ENCODE measurements at regions not wholly inside any gene's neighbourhood (a gene's known extent, or its start where the extent isn't known, plus 50 kb on each side); places are given as distances from the start of the nearest gene placed in this dataset.

- peak; percentile 63 for DNase-seq
Measured at GRCh38 chr5:125408448-125409233, 662.2 kb upstream of the ZNF608 start.

- peak; percentile 94 for DNase-seq
Measured at GRCh38 chr5:125409234-125409860, 662.9 kb upstream of the ZNF608 start.

- peak; percentile 94 for DNase-seq
Measured at GRCh38 chr5:125409861-125410536, 663.6 kb upstream of the ZNF608 start.

GRCh38 chr5:125410537-125411070, 664.2 kb upstream of the ZNF608 start:
- peak; percentile 61 for DNase-seq

DNA sequence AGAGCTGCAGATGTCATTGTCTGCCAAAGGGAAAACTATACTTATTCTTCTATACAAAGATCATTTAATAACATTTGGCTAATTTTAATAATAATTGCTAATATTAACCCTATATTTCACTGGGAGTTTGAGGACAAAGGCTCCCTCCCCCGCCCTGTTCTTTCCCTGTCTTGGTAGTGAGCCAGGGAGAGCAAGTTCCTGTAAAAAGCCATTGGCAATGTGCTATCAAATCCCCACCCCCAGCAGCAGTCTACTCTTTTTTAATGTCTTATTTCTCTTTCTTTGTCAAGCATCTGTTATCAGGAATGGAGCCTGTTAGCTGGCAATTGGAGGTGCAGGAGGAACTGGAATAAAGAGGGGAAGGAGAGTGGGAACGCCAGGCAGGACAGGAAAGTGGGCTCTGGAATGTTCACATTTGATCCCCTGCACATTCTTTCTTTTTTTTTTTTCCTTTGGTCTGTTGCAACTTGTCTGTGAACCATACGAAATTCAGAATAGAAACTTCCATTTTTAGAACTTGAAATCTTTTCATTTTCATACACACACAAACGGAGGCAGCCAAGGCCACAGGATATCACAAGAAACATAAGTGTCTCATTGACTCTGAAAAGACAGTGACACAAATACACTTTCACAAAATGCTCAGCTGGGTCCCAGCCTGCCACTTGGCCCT, 664.8 kb upstream of the ZNF608 start:
- DNase-seq: peak; percentile 57

DNA sequence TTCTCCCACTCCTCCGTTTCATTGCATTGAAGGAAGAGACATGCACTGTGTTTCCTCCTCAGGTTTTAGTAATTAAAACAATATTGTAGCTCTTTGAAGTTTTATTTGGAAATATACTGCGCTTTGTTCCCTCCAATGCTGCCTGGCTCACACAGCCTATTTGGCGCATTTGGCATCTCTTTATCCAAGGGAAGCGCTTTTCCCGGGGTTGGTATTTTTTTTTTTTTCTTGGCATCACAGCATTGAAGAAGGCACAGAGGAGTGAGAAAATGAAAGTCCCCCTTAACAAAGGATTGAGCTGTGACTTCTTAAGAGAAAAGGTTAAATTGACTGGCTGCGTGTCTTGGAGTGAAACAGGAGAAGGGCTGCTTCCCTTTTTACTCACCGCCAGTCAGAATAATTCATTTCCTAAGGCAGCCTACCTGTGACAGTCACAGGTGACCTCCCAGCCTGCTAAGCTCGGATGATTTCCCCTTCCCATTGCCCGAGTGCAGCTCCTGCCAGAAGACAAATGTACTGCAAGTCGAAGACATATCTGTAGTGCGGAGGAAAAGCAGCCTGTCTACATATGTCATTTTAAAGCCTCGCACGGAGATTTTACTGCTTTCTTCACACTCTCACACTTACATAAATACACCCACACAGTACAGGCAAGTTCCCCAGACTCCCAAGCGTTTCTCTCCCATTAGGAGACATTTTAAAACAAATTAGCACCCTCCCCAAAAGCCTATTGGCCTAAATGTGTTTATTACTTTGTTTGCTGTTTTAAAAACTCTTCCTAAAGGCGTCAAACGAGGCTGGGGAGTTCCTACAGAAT, 665.5 kb upstream of the ZNF608 start:
- DNase-seq: no peak

DNA sequence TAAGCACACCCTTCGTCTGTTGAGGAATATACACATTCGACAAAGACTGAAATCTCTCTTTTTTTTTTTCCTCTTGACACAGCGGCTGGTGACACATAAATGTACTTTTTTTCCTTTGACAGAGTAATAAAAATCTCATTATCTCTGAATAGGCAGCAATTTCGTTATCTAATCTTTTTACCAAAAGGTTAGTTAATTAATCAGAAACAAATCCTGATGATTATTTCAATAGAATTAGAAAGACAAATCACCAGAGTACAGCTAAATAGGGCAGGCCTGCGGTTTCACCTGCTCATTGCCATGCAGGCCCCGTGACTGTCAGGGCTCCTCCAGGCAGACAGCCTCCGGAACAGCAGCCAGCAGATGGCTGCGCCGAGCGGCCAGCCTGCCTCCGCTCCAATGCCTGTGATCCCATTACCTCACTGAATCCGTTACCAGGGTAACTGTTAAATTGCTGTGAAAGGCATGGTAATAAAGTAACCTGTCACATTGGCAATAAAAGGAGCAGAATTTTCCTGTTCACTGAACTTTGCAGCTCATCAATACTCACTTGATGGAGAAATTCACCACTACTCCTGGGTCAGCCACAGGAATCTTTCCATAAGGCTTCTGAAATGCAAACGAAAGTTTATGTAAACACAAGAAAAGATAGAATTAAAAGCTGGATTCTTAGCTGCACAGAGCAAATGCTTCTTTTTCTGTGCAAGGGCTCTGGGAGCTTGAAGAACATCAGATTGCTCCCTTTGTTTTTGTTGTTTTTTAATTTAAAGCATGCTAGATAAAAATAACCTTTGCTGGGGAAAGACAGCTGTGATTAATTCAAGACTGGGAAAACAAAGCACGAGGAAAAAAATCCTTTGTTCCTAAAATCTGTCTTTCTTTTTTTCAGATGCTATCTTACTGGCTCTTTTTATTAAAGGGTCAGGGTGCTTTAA, 666.4 kb upstream of the ZNF608 start:
- peak; percentile 84 for DNase-seq

- DNase-seq: peak; percentile 14
Measured at GRCh38 chr5:125413496-125414274, 667.2 kb upstream of the ZNF608 start.

DNA sequence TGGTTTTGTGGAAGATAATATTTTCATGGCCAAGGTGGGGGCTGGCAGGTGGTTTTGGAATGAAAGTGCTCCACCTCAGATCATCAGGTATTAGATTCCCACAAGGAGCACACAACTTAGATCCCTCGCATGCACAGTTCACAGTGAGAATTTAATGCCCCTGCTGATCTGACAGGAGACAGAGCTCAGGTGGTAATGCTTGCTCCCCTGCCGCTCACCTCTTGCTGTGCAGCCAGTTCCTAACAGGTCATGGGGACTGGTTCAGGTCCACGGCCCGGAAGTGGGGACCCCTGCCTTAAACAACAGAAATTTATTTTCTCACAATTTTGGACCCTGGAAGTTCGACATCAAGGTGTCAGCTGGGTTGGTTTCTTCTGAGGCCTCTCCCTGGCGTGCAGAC, 668.7 kb upstream of the ZNF608 start:
- DNase-seq: no peak

DNA sequence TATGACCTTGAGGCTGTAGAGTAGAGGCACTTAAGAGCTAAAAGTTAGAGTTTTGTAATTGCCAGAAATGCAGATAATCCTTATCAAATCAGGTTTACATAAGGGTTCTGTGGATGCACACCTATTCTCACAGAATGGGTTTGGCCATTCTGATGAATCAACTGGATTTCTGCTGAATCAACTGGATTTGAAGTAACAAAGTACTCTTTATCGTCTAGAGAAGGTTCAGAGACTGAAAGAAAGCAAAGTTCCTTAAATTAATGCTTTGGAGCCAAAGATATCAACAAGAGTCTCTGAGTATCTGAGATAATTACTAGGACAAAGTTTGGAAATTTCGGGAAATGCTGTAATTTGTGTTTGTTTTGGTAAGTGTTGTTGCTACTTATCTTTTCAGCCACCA, 669.6 kb upstream of the ZNF608 start:
- no peak for DNase-seq

- DNase-seq: no peak
Measured at GRCh38 chr5:125421006-125421405, 674.6 kb upstream of the ZNF608 start.

DNA sequence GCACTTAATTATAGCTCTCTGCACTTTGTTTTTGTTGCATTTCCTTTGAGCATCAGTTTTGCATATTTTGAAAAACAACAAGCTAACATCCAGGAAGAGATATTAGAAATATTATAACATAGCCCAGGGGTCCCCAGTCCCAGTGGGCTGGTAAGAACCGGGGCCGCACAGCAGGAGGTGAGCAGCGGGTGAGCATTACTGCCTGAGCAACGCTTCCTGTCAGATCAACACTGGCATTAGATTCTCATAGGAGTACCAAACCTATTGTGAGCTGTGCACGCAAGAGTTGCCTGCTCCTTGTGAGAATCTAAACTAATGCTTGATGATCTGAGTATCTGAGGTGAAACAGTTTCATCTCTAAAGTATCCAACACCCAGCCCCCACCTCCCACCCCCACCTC, 675.9 kb upstream of the ZNF608 start:
- no peak for DNase-seq

- no peak for DNase-seq
Measured at GRCh38 chr5:125424402-125425141, 678.1 kb upstream of the ZNF608 start.

DNA sequence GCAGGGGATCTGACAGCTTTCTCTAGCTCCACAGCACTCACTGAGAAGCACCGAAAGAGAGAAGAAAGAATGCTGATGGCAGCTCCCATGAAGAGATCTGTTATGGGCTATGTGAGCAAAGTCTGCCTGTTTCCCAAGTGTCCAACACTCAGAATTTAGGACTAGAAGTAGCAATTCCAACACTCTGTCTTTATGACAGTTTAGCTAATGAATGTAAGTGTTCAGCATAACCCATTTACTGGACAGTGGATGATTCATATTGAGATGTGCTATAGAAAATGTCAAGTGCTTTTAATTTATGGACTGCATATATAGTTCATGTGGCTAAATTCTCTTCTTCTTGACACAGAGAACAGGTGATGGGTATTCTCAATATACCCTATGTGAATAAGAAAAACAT, 683.1 kb upstream of the ZNF608 start:
- DNase-seq: no peak

- no peak for DNase-seq
Measured at GRCh38 chr5:125433457-125433856, 687.0 kb upstream of the ZNF608 start.

DNA sequence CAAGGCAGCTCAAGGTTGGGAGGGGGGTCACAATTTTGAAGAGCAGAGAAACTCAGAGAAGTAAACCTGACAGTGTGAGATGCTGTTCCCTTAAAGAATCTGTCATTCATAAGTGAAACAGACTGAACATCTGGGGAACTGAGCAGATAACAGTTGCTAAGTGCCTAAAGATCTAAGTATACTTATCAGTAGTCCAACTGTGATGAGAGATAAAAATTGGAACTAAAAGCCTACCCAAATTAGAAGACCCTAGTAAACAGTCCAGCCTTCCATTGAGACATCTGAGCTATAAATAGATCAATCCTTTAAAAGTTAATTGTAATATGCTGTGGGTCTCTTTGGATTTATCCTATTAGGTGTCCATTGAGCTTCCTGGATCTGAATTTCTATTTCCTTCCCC, 692.8 kb upstream of the ZNF608 start:
- no peak for DNase-seq

- DNase-seq: no peak
Measured at GRCh38 chr5:125440905-125441304, 694.5 kb upstream of the ZNF608 start.

DNA sequence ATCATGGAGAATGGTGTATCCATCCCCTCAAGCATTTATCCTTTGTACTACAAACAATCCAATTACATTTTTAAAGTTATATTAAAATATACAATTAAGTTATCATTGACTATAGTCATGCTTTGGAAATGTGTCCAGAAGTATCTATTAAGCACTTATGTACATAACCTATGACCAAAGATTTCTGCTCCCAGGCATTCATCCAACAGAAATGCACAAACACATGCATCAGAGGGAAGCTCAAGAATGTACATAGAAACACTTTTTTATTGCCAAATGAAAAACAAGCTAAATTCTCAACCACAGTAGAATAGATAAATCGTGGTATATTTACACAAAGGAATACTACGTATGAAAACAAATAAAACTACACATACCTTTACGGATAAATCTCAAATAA, 700.5 kb upstream of the ZNF608 start:
- no peak for DNase-seq

DNA sequence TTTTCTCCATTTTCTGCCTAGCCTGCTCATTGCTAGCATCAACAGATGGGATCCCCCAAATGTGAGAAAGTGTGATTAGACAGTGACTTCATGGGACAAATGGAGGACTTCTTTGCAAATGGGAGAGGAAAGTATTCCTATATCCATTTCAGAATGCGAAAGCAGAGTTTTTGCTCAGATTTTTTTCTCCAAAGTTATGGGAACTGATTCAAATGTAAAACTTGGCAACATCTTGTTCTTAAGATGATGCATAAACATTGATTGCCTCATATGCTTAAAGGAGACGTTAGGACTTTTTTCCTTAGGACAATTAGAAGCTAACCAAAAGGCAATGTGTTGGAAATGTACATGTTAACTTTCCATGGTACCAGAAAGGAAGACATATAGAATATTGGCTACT, 704.3 kb upstream of the ZNF608 start:
- no peak for DNase-seq

- DNase-seq: no peak
Measured at GRCh38 chr5:125451622-125452021, 705.2 kb upstream of the ZNF608 start.
